Renal cortex interstitium (tissue), 11 donors: ENCODE measurements at regions not wholly inside any gene's neighbourhood (a gene's known extent, or its start where the extent isn't known, plus 50 kb on each side); places are given as distances from the start of the nearest gene placed in this dataset.
"Not testable (repeated sequence)": the region's sequence is repeated elsewhere in the genome, so short reads cannot be mapped to it uniquely, and the experiment has no call there.

Experiments
- DNase-seq, 11 donors: peaks; one replicate each; pipeline ENCODE4 v3.0.0-alpha.2; 2013; ENCODE audit warnings: low read depth in 9 of 11, low spot score in 4 of 11; ENCODE audit errors: extremely low read depth in 1 of 11

DNA sequence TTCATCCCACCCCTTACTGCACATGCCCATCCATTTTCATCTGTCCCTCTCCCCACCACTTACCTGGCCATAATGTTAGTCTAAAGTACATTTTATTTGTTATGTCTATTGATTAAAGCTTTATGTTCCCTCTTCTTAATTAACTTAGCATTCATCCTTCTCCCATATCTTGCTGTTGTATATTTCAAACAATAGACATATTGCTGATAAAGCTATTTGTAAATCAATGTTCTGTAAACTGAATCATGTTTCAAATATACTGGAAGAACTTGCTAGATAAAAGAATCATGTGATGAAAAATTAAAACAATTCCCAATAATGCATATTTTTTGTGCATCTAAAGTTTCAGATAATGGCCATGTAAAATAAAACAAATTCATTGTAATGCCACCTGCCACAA is 249.2 kb downstream of the IGSF11 start:
- DNase-seq: no peak

DNA sequence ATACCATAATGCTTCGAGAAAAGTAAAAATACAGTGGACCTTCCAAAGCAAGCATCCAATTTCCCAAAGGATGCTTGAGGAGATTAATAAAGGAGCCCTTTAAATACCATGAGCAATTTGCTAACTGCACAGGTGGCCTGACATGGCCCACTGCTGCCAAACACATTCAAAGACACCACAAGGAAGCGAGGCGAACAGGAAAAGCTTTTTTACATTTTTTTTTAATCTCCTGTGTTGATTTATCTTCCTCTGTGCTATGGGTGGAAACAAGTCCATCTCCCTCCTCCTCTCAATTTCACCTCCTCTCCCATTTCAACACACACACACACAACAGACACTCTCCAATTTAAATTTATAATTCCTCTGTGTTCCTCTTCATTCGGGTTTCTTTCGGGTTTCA is 243.4 kb downstream of the IGSF11 start:
- DNase-seq: no peak

DNA sequence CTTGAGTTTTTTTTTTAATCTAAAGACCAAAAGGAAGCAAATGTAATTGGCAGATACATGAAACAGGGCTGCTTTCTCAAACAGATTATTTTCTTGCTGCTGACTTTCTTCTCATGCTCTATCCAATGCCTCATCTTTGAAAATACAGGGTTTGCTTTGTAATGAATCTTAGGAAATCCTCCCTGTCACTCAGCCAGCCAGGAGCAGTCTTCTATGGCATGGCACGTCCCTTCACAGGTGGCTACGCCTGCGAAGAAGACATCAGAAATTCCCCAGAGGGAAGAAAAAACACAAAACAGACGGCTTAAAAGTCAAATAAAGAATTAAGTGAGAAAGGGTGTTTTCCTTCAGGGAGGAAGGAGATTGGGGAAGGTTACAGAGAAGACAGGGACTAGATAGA is 242.5 kb downstream of the IGSF11 start:
- no peak for DNase-seq

DNA sequence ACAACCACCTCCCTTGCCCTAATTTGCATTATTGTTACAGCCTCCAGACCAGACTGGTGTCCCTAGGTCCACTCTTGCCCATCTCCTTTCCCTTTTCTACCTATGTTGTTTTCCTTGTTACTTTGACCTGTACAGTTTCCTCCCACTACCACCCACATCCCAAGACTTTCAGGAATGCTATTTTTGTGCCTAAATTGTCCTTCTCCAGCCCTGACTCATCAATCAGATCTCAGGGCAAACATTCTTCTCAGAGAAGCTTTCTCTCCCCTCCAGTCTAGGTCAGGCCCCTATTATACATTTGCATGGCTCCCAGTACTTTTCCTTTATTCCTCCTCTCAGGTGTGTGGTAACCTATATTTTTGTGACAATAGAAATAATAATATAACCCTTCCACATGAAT is 241.5 kb downstream of the IGSF11 start:
- no peak for DNase-seq

DNA sequence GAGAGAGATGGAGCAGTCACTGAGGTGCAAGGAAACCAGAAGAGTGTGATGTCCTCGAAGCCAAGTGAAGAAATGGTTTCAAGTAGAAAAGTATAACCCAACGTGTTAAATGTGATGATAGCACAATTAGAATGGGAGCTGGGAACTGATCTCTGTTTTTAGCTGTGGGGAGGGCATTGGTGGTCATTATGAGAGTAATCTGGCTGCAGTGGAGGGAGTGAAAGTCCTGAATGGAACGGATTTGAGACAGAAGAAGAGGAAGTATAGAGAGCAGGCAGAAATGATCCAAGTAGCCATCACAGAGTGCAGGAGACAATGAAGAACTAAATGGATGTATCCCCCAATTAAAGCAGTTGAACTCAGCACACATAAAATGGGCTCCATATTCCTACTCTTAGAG is 235.3 kb downstream of the IGSF11 start:
- no peak for DNase-seq

DNA sequence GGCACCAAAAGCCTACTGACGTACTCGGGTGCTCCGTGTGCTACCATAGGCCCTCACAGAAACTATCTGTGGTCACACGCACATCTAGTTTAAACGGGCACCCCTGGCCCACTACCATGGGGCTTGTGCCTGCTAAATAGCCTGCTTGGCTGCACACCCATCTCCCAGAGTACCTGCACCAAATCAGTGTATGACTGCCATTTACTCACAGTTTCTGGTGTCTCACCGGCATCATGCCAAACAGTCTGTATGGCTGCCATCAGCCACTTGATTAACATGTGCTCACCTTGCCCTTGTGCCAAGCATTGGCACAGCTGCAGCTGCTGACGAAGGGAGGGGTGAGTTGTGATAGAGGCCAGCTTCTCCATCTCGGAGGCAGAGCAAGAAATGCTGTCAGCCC is 232.7 kb downstream of the IGSF11 start:
- DNase-seq: no peak

DNA sequence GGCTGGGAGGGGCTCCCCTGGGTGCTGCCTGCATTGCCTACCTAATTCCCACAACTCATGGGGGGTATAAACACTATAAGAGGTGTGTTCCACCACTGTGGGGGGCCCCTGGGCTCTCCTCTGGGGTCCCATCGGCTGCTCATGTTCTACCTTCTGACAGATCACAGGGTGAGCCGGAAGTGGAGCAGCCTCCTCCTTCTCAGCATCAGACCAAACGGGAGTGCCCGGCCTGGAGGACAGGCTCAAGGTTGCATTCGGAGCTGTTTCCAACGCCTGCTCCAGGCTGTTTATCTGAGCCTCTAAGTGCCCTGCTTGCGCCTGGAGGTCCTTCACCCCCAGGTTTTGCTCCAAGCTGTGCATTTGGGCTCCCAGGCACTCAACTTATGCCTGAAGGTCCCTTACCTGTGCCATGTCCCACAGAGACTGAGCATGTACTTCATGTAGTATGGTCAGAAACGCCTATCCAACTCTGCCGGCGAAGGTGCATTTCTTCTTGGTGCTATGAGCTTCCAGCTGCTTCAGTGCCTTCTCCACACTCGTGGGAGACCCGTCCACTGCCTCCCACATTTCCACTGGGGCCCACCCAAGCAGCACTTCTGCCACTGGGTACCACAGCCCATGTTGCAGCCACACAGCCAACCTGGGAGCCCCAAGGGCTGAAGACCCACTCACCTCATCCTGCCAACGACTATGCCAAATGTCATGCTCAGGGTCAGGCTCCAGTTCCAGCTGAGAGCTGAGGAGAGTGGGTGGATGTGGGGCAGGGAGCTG is 232.1 kb downstream of the IGSF11 start:
- DNase-seq: no peak

DNA sequence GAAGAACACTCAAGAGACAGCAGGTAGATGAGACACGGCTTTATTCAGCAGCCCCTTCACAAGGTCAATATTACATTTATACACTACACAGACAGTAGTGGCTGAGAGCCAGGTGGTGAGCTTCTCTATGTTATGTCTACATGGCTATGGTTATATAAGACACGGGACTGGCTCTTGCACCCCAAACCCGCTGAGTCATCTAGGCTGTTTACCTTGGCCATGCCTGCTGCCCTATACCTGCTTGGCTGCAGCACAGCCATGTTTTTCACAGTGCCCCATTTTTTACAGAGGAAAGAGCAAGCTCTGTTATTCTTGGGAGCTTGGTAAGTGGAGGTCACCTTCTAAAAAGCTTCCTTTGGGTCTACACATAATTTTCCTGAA is 231.6 kb downstream of the IGSF11 start:
- no peak for DNase-seq

DNA sequence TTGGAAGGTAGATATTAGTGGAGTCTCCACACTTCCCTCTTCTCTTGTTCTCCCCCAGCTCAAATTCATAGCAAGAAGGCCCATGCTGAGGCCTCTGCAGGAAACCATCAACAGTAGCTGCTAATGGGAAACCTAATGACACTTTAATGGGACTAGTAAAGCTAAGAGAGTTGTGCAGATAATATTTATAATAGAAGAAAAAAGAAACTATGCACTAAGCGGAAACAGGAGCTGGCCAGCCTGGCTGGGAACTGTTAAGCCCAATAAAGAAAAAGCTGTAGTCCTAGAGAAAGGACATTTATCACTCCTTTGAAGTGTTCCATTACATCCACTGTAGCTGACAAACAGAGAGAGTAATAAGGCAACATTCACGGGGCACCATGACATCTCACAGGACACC is 229.6 kb downstream of the IGSF11 start:
- no peak for DNase-seq

DNA sequence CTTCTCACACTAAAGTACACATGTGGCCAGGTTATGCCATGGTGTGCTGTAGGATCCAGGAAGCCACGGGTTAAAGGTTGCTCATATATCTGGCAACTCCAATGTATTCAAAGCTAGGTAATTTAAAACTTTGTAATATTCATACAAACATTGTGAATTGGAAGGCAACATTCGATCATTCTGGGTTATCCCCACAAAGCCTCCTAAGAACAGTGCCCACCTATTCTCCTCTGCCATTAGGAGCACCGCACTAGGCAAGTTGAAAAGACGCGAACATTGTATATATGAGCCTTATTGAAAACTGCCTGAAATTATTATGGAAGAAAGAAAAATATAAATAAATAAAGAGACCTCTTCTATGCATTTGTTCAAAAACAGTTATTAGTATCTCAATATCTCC is 228.2 kb downstream of the IGSF11 start:
- DNase-seq: no peak

DNA sequence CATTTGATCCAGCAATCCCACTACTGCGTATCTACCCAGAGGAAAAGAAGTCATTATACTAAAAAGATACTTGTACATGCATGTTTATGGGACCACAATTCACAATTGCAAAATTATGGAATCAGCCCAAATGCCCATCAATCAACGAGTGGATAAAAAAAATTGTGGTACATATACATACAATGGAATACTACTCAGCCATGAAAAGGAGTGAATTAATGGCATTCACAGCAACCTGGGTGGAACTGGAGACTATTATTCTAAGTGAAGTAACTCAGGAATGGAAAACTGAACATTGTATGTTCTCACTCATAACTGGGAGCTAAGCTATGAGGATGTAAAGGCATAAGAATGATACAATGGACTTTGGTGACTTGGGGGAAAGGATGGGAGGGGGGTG is 227.3 kb downstream of the IGSF11 start:
- DNase-seq: not testable (repeated sequence)

DNA sequence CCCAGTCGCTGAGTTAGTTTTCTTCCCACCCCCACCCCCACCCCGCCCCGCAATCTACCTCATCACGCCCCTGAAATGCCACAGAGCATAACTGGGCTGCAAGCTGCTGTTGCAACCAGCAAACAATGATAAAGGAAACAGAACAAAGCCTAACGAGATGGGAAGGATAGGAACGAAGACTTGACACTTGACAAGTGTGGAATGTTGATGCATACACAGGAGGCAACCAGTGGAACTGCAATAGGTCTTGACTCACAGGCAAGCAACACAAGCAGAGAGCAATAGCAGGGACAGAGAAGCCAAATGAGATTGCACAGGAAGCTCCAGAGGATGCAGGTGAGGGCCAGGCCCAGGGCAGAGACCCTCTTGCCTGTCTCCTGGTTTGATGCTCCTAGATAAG is 225.9 kb downstream of the IGSF11 start:
- no peak for DNase-seq

DNA sequence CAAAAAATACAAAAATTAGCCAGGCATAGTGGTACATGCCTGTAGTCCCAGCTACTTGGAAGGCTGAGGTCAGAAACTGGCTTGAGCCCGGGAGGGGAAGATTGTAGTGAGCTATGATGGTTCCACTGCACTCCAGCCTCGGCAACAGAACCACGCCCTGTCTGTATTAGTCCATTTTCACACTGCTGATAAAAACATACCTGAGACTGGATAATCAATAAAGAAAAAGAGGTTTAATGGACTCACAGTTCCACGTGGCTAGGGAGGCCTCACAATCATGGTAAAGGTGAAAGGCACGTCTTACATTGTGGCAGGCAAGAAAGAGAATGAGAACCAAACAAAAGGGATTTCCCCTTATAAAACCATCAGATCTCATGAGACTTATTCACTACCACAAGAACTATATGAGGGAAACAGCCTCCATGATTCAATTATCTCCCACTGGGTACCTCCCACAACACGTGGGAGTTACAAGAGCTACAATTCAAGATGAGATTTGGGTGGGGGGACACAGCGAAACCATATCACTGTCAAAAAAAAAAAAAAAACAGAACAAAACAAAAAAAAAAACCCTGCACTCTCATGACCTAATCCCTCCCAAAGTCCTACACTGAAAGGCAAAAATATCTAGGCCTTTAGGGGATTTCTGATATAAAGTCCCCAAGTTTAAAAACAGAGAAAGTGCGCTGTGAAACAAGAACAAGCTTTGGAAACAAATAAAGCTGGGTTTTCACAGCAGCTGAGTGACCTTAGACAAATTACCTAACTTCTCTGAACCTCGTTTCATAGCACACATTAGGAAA is 224.7 kb downstream of the IGSF11 start:
- no peak for DNase-seq

DNA sequence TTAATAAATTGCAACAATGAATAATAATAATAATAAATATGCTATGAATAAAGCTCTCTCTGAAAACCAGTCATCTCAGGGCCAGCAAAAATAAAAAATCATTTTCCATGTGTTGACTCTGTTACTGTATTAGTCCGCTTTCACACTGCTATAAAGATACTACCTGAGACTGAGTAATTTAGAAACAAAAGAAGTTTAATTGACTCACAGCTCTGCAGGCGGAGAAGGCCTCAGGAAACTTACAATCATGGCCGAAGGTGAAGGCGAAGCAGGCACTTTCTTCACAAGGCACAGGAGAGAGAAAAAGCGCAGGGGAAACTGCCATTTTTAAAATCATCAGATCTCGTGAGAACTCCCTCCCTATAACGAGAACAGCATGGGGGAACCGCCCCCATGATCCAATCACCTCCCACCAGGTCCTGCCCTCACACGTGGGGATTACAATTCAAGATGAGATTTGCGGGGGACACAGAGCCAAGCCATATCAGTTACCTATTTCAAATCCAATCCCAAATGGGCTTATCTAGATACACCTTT is 224.1 kb downstream of the IGSF11 start:
- DNase-seq: no peak

DNA sequence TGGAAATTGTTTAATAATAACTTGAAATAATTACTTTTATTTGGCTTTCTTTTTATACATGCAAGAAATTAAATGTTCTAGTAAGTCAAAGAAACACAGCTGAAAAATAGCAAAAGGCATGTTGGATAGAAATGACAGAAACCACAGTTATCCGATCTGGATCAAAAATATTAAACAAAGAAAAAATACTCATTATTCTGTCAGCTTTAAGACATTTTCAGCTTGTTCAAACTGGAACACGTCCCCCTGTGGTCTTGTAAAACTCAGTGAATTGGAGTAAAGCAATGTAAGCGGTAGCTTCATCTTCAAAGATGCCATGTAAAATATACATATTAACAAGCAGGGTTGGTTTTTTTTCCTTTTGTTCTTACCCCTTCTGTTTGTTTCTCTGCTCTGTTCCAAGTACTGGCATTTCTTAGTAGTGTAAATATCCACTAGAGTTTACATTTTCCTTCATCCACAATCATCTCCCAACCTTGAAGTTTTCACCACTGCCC is 223.4 kb downstream of the IGSF11 start:
- no peak for DNase-seq

DNA sequence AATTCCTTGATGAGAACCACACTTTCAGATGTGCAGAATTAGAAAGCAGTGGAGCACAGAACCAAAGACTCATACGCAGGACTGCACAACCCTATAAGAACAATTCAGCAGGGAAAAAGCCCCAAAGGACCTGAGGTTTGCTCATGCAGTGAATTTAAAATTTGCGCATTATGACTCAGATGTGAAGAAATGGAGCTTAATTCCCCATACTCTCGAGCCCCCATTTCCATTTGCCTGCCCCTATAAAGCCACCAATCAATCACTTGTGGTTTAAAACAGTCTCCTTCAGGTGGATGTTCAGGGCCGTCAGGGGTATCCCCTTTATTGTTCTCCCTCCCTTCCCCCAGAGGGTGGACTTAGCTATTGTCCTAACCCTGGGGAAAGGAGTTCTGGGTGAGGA is 221.2 kb downstream of the IGSF11 start:
- no peak for DNase-seq

DNA sequence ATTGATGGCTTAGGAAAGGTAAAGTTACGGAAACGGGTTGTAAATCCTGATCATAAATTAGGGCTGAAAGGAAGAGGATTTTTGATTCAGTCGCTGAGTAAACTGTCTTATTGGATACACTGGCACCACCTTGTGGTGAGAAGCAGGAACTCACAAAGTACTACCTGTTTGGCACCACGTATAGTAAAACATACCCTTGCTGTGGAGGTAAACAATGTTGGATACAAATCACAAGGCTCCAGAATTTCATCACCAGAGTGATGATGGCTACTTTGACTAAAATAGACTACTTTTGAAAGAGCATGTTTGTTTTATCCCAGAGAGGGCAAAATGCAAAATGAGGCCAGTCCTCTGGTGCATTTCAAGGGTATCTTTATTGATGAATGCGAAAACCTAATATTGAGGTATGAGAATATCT is 216.9 kb downstream of the IGSF11 start:
- DNase-seq: peak in 9 of 11 donors; percentile 15 to 56 (median 41)

DNA sequence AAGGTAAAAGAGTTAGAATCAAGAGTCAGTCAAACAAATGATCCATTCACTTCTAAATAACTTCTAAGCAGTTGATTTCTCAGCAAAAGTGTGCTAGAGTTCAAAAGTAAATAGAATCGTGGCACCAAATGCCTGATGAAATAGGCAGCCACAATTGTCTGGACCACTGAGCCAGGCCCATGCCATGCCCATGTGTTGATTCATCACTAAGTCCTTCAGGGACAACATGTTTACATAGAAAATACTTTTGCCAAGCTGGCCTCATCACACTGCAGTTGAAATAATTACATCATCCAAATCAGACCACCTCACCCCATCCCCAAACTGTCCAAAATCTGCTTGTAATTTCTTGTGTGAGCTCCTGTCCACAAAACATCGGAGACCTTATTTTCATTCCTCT is 216.3 kb downstream of the IGSF11 start:
- no peak for DNase-seq

DNA sequence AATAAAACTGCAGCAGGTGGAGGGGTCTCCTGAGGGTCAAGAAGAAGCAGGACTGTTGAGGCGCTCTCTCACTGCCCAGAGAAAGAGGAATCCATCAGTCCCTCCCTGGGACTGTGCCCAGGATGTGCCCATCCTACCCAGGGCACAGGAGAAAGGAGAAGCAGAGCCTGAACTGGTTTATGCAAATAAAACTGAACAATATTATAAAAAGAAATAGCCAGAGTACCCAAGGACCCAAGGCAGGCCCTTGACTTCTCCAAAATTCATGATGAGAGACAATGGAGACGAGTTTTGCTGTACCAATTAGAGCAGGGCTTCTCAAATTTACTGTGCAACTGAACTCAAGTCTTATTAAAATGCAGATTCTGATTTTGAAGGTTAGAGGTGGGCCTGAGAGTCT is 211.0 kb downstream of the IGSF11 start:
- DNase-seq: no peak

DNA sequence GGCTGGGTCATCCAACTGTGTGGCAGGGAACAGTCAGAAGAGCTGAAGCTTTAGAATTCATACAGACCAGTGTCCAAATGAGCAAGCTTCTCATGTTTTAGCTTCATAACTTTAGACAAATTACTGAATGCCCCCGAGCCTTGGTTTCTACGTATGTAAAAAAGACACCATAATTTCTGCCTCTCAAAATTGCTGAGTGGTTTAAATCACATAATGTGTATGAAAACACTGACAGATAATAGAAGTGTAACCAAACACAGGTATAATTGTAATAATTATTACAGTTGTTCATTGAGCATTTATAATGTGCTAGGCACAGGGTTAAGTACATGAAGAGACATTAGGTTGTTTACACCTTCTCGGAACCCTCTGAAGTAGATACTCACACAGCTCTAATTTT is 207.2 kb downstream of the IGSF11 start:
- no peak for DNase-seq
